Uterus (tissue), 2 donors: ENCODE measurements at regions not wholly inside any gene's neighbourhood (a gene's known extent, or its start where the extent isn't known, plus 50 kb on each side); places are given as distances from the start of the nearest gene placed in this dataset.

Source experiments
- CTCF ChIP-seq, 4 experiments: fragments of 200-600 bp in 2 of 4; fragments of 450-650 bp in 2 of 4; sonication (generic) in 2 of 4; IDR thresholded peaks; one replicate each; pipeline ENCODE4 v1.5.1; 2016 to 2019; ENCODE audit warnings: antibody characterized with exemption in 4 of 4, mild to moderate bottlenecking in 2 of 4, moderate library complexity in 1 of 4
- POLR2A ChIP-seq, 2 donors: fragments of 450-650 bp; IDR thresholded peaks; one replicate each; pipeline ENCODE4 v1.6.1; 2016; ENCODE audit warnings: antibody characterized with exemption in 2 of 2, mild to moderate bottlenecking in 1 of 2, moderate library complexity in 1 of 2

GRCh38 chr4:149884529-149885181 is 69.0 kb upstream of the IQCM start:
- TF ChIP-seq POLR2A (IDR thresholded peaks at IDR 0.05), result no peak
- no peak for TF ChIP-seq CTCF (IDR thresholded peaks at IDR 0.05)
